GM18861 (cell line): ENCODE measurements at regions not wholly inside any gene's neighbourhood (a gene's known extent, or its start where the extent isn't known, plus 50 kb on each side); places are given as distances from the start of the nearest gene placed in this dataset.
"Not testable (repeated sequence)": the region's sequence is repeated elsewhere in the genome, so short reads cannot be mapped to it uniquely, and the experiment has no call there.

Experiments used
- ATAC-seq: cut with Tn5 transposase; IDR thresholded peaks from one replicate; pipeline ENCODE4 v1.9.1; 2021; ENCODE audit not compliant: unreplicated experiment

- no peak for ATAC-seq
These were observed 791.9 kb upstream of the CDH6 start for GRCh38 chr5:30401479-30402058.

- no peak for ATAC-seq
These were observed 795.1 kb upstream of the CDH6 start for GRCh38 chr5:30398423-30398822.

- no peak for ATAC-seq
These were observed 800.6 kb upstream of the CDH6 start for GRCh38 chr5:30392897-30393296.

GRCh38 chr5:30390095-30390494 is 803.4 kb upstream of the CDH6 start:
- no peak for ATAC-seq

GRCh38 chr5:30387974-30388632 is 805.4 kb upstream of the CDH6 start:
- no peak for ATAC-seq

- ATAC-seq, result no peak
These were observed 807.7 kb upstream of the CDH6 start for GRCh38 chr5:30385754-30386153.

GRCh38 chr5:30384171-30384570 is 809.3 kb upstream of the CDH6 start:
- ATAC-seq, result no peak

- no peak for ATAC-seq
These were observed 813.3 kb upstream of the CDH6 start for GRCh38 chr5:30380228-30380627.

GRCh38 chr5:30376848-30377247 is 816.6 kb upstream of the CDH6 start:
- ATAC-seq, result no peak

- no peak for ATAC-seq
These were observed 825.4 kb upstream of the CDH6 start for GRCh38 chr5:30368064-30368463.

GRCh38 chr5:30365031-30365430 is 828.5 kb upstream of the CDH6 start:
- not testable (repeated sequence) for ATAC-seq

GRCh38 chr5:30357371-30357770 is 836.1 kb upstream of the CDH6 start:
- ATAC-seq, result no peak

GRCh38 chr5:30355675-30356074 is 837.8 kb upstream of the CDH6 start:
- no peak for ATAC-seq

- no peak for ATAC-seq
These were observed 845.6 kb upstream of the CDH6 start for GRCh38 chr5:30347858-30348257.

- not testable (repeated sequence) for ATAC-seq
These were observed 847.7 kb upstream of the CDH6 start for GRCh38 chr5:30345539-30346345.

GRCh38 chr5:30343707-30344106 is 849.8 kb upstream of the CDH6 start:
- no peak for ATAC-seq

- ATAC-seq, result no peak
These were observed 852.0 kb upstream of the CDH6 start for GRCh38 chr5:30341466-30341865.

GRCh38 chr5:30337084-30337573 is 856.4 kb upstream of the CDH6 start:
- ATAC-seq, result no peak

GRCh38 chr5:30331534-30331933 is 862.0 kb upstream of the CDH6 start:
- ATAC-seq, result no peak

GRCh38 chr5:30325795-30326194 is 867.7 kb upstream of the CDH6 start:
- no peak for ATAC-seq

- ATAC-seq, result no peak
These were observed 869.4 kb upstream of the CDH6 start for GRCh38 chr5:30324083-30324482.

- no peak for ATAC-seq
These were observed 905.6 kb upstream of the CDH6 start for GRCh38 chr5:30287890-30288289.
